HEK293 (cell line): ENCODE measurements at regions not wholly inside any gene's neighbourhood (a gene's known extent, or its start where the extent isn't known, plus 50 kb on each side); places are given as distances from the start of the nearest gene placed in this dataset.

Source experiments
- KLF1 ChIP-seq: fragments of 450-650 bp; formaldehyde crosslinking; IDR thresholded peaks from 2 replicates; pipeline ENCODE4 v1.5.1; 2016; ENCODE audit warnings: missing biosample characterization, missing genetic modification characterization
- KLF9 ChIP-seq: fragments of 450-650 bp; formaldehyde crosslinking; IDR thresholded peaks from 2 replicates; pipeline ENCODE4 v1.5.1; 2016; ENCODE audit warnings: missing biosample characterization, missing genetic modification characterization, low read depth
- ZNF274 ChIP-seq, 2 experiments: fragments of 200-500 bp in 1 of 2; fragments of 450-650 bp in 1 of 2; sonication (Bioruptor generic) in 1 of 2; formaldehyde crosslinking in 1 of 2; IDR thresholded peaks; 2 replicates each; pipeline versions ENCODE4 v1.5.1 to v1.6.1; 2014 to 2016; ENCODE audit warnings: borderline replicate concordance in 1 of 2, inconsistent platforms in 1 of 2, low read length in 1 of 2, missing biosample characterization in 1 of 2, missing genetic modification characterization in 1 of 2
- ZNF350 ChIP-seq: fragments of 450-650 bp; formaldehyde crosslinking; IDR thresholded peaks from 2 replicates; pipeline ENCODE4 v1.5.0; 2017; ENCODE audit warnings: missing biosample characterization, mild to moderate bottlenecking, missing genetic modification characterization
- ZNF426 ChIP-seq: fragments of 450-650 bp; formaldehyde crosslinking; IDR thresholded peaks from 2 replicates; pipeline ENCODE4 v1.5.1; 2017; ENCODE audit warnings: missing biosample characterization, missing genetic modification characterization, mild to moderate bottlenecking, inconsistent platforms, moderate library complexity
- ZNF624 ChIP-seq: fragments of 450-650 bp; formaldehyde crosslinking; IDR thresholded peaks from 2 replicates; pipeline ENCODE4 v1.5.1; 2017; ENCODE audit warnings: missing biosample characterization, missing genetic modification characterization
- ZNF677 ChIP-seq: fragments of 450-650 bp; IDR thresholded peaks from 2 replicates; pipeline ENCODE4 v1.5.0; 2018; ENCODE audit warnings: missing biosample characterization, mild to moderate bottlenecking, missing genetic modification characterization, moderate library complexity
- ZNF792 ChIP-seq: fragments of 450-650 bp; formaldehyde crosslinking; IDR thresholded peaks from 2 replicates; pipeline ENCODE4 v1.5.1; 2016; ENCODE audit warnings: missing biosample characterization, missing genetic modification characterization
- TF ChIP-seq, protein P1 (sequence below): fragments of 450-650 bp; formaldehyde crosslinking; IDR thresholded peaks from 2 replicates; pipeline ENCODE4 v1.5.1; 2016; ENCODE audit warnings: missing biosample characterization, missing genetic modification characterization
- TF ChIP-seq, protein P2 (sequence below): fragments of 450-650 bp; formaldehyde crosslinking; IDR thresholded peaks from 2 replicates; pipeline ENCODE4 v1.5.1; 2016; ENCODE audit warnings: missing biosample characterization, missing genetic modification characterization
- TF ChIP-seq, protein P3 (sequence below): fragments of 450-650 bp; formaldehyde crosslinking; IDR thresholded peaks from 2 replicates; pipeline ENCODE4 v1.5.1; 2016; ENCODE audit warnings: missing biosample characterization, missing genetic modification characterization
- TF ChIP-seq, protein P4 (sequence below): IDR thresholded peaks from 2 replicates; pipeline ENCODE4 v1.6.1; 2011; ENCODE audit warnings: mild to moderate bottlenecking, low read depth, low read length, borderline replicate concordance

DNA sequence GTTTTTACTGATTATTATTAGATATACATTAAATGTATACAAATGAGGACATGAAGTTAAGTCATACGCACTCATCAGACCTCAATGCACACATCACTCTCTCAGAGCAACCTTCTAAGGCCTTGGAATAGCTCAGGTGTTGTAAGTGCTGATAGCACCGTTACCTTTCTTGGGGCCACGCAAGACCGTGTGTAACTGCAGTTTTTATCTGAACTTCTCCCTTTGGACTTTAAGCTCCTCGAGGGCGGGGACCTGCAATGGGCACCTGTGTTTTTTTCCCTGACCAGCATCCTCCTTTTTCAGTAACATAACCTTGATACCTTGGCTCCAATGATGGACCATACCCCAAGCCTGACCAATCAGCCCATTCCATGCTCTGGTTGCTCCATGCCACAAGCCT, 136.5 kb upstream of the TMCC3 start:
- TF ChIP-seq, protein P1, sequence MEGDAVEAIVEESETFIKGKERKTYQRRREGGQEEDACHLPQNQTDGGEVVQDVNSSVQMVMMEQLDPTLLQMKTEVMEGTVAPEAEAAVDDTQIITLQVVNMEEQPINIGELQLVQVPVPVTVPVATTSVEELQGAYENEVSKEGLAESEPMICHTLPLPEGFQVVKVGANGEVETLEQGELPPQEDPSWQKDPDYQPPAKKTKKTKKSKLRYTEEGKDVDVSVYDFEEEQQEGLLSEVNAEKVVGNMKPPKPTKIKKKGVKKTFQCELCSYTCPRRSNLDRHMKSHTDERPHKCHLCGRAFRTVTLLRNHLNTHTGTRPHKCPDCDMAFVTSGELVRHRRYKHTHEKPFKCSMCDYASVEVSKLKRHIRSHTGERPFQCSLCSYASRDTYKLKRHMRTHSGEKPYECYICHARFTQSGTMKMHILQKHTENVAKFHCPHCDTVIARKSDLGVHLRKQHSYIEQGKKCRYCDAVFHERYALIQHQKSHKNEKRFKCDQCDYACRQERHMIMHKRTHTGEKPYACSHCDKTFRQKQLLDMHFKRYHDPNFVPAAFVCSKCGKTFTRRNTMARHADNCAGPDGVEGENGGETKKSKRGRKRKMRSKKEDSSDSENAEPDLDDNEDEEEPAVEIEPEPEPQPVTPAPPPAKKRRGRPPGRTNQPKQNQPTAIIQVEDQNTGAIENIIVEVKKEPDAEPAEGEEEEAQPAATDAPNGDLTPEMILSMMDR (tag by site-specific recombination) = no peak
- TF ChIP-seq ZNF426 = no peak
- TF ChIP-seq, protein P2, sequence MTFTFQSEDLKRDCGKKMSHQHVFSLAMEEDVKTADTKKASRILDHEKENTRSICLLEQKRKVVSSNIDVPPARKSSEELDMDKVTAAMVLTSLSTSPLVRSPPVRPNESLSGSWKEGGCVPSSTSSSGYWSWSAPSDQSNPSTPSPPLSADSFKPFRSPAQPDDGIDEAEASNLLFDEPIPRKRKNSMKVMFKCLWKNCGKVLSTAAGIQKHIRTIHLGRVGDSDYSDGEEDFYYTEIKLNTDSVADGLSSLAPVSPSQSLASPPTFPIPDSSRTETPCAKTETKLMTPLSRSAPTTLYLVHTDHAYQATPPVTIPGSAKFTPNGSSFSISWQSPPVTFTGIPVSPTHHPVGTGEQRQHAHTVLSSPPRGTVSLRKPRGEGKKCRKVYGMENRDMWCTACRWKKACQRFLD = no peak
- no peak for TF ChIP-seq ZNF624 (tag by site-specific recombination)
- no peak for TF ChIP-seq ZNF274 (IDR thresholded peaks at IDR 0.05; ENCODE audit: low read length)
- TF ChIP-seq ZNF274 (tag by site-specific recombination; IDR thresholded peaks at IDR 0.05; ENCODE audit: borderline replicate concordance) = no peak
- TF ChIP-seq, protein P3, sequence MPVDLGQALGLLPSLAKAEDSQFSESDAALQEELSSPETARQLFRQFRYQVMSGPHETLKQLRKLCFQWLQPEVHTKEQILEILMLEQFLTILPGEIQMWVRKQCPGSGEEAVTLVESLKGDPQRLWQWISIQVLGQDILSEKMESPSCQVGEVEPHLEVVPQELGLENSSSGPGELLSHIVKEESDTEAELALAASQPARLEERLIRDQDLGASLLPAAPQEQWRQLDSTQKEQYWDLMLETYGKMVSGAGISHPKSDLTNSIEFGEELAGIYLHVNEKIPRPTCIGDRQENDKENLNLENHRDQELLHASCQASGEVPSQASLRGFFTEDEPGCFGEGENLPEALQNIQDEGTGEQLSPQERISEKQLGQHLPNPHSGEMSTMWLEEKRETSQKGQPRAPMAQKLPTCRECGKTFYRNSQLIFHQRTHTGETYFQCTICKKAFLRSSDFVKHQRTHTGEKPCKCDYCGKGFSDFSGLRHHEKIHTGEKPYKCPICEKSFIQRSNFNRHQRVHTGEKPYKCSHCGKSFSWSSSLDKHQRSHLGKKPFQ (tag by site-specific recombination) = no peak
- TF ChIP-seq ZNF792 (tag by site-specific recombination) = no peak
- TF ChIP-seq KLF1 (tag by site-specific recombination) = no peak
- TF ChIP-seq, protein P4, sequence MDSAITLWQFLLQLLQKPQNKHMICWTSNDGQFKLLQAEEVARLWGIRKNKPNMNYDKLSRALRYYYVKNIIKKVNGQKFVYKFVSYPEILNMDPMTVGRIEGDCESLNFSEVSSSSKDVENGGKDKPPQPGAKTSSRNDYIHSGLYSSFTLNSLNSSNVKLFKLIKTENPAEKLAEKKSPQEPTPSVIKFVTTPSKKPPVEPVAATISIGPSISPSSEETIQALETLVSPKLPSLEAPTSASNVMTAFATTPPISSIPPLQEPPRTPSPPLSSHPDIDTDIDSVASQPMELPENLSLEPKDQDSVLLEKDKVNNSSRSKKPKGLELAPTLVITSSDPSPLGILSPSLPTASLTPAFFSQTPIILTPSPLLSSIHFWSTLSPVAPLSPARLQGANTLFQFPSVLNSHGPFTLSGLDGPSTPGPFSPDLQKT = no peak
- no peak for TF ChIP-seq ZNF350 (tag by site-specific recombination)
- TF ChIP-seq KLF9 (tag by site-specific recombination) = no peak
- no peak for TF ChIP-seq ZNF677 (tag by site-specific recombination)
